Heart left ventricle (tissue), 16 donors: ENCODE measurements at regions not wholly inside any gene's neighbourhood (a gene's known extent, or its start where the extent isn't known, plus 50 kb on each side); places are given as distances from the start of the nearest gene placed in this dataset.

ENCODE experiments used
- ATAC-seq, 4 donors: fragments of 200-7000 bp; cut with Tn5 transposase; one replicate each; pipeline ENCODE4 v1.9.1; 2020 to 2022; ENCODE audit warnings: moderate library complexity in 4 of 4, mild to moderate bottlenecking in 3 of 4, moderate number of reproducible peaks in 1 of 4
- DNase-seq, 5 donors: peaks; one replicate each; pipeline ENCODE4 v3.0.0-alpha.2; 2020
- H3K27ac ChIP-seq, 12 donors: fragments of 200-600 bp; sonication (generic) in 4 of 12; one replicate each; pipeline versions ENCODE4 v1.5.0 to v1.8.0; 2016 to 2022; ENCODE audit warnings: mild to moderate bottlenecking in 2 of 12
- H3K27me3 ChIP-seq, 9 donors: fragments of 200-600 bp; sonication (generic) in 2 of 9; one replicate each; pipeline versions ENCODE4 v1.5.1 to v1.8.0; 2016 to 2022; ENCODE audit warnings: mild to moderate bottlenecking in 3 of 9
- H3K36me3 ChIP-seq, 9 donors: fragments of 200-600 bp; sonication (generic) in 2 of 9; one replicate each; pipeline versions ENCODE4 v1.5.0 to v1.8.0; 2018 to 2022; ENCODE audit warnings: mild to moderate bottlenecking in 2 of 9
- H3K4me1 ChIP-seq, 12 donors: fragments of 200-600 bp; sonication (generic) in 4 of 12; one replicate each; pipeline versions ENCODE4 v1.5.0 to v1.8.0; 2016 to 2022; ENCODE audit warnings: mild to moderate bottlenecking in 3 of 12
- H3K4me3 ChIP-seq, 12 donors: fragments of 200-600 bp; sonication (generic) in 4 of 12; one replicate each; pipeline versions ENCODE4 v1.5.0 to v1.8.0; 2017 to 2022; ENCODE audit warnings: mild to moderate bottlenecking in 9 of 12, moderate library complexity in 4 of 12
- H3K9me3 ChIP-seq, 12 donors: fragments of 200-600 bp; sonication (generic) in 4 of 12; one replicate each; pipeline versions ENCODE4 v1.5.0 to v1.8.0; 2016 to 2022; ENCODE audit warnings: mild to moderate bottlenecking in 1 of 12
- POLR2A ChIP-seq, 2 donors: fragments of 450-650 bp; IDR thresholded peaks; one replicate each; pipeline ENCODE4 v1.6.1; 2017; ENCODE audit warnings: antibody characterized with exemption in 2 of 2, mild to moderate bottlenecking in 2 of 2, moderate library complexity in 2 of 2
- WGBS, 4 donors: extraction: QIAGEN DNeasy Blood & Tissue Kit in 2 of 4; methylation state at CpG; one replicate each; pipeline versions ENCODE4 v1.1.5 to v1.1.7; 2013 to 2018; 5-methylcytosine and 5-hydroxymethylcytosine counted together
- intact Hi-C, 10 donors: fragments of 100-400 bp; cut with DNase I; formaldehyde crosslinking; loops; one replicate each; pipeline versions ENCODE4 v1.11.1 to v1.14.2; 2022
- TF ChIP-seq, protein P1 (sequence below), 12 donors: fragments of 200-600 bp; sonication (generic) in 4 of 12; IDR thresholded peaks; one replicate each; pipeline versions ENCODE4 v1.5.0 to v1.8.0; 2018 to 2022; ENCODE audit warnings: antibody characterized with exemption in 12 of 12, mild to moderate bottlenecking in 5 of 12
- donor health status: ischemic (EF 13 %, LVEDD 7.1; RV severe dilation, severe dysfunction).
- donor health status: healthy with polysubstance abuse.
- donor health status: DM: no; HTN: yes; CAD: no.
- donor health status: DM: no; HTN: no; CAD: no.
- donor health status: ischemic (EF 25% LVEDD 6.9; RV normal size, moderate dysfunction).
- donor health status: ischemic (EF 25% LVEDD 5.7; RV mildly dilated, moderate dysfunction).
- donor health status: healthy.
- donor health status: DM: yes; HTN: yes; CAD: no.
- donor health status: ischemic (EF 35%, LVEDD 5.7; RV mildly dilated, moderate dysfunction).
- donor health status: nonischemic (EF 11% LVEDD 7.7; RV severe dilation, severe dysfunction).
- donor health status: DM: yes; HTN: yes; CAD: no.
- donor health status: PGD.
- donor health status: ischemic (EF 29% LVEDD 5.4; RV normal size, mild dysfunction).
- donor health status: nonischemic (EF 23%, LVEDD 6.1; RV moderate dilation, normal function).

DNA sequence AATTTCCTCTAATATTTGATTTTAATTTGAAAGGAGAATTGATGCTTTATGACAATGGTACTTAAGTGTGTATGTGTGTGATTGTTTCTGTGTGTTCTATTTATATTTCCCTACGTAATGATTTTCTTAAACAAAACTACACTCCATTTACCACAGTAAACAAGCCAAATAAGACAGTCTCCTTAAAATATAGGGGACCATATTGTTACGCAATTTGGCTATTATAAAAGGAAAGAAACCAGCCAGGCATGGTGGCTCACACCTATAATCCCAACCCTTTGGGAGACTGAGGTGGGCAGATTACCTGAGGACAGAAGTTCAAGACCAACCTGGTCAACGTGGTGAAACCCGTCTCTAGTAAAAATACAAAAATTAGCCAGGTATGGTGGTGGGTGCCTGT is 1134.1 kb downstream of the CDH8 start:
- DNase-seq: no peak
- no peak for ATAC-seq
- TF ChIP-seq POLR2A (IDR thresholded peaks at IDR 0.05): no peak
- TF ChIP-seq, protein P1, sequence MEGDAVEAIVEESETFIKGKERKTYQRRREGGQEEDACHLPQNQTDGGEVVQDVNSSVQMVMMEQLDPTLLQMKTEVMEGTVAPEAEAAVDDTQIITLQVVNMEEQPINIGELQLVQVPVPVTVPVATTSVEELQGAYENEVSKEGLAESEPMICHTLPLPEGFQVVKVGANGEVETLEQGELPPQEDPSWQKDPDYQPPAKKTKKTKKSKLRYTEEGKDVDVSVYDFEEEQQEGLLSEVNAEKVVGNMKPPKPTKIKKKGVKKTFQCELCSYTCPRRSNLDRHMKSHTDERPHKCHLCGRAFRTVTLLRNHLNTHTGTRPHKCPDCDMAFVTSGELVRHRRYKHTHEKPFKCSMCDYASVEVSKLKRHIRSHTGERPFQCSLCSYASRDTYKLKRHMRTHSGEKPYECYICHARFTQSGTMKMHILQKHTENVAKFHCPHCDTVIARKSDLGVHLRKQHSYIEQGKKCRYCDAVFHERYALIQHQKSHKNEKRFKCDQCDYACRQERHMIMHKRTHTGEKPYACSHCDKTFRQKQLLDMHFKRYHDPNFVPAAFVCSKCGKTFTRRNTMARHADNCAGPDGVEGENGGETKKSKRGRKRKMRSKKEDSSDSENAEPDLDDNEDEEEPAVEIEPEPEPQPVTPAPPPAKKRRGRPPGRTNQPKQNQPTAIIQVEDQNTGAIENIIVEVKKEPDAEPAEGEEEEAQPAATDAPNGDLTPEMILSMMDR (IDR thresholded peaks at IDR 0.05): no peak
- WGBS, 4 donors: 84 to 92% (median 87%) methylated on average over 4 of the region's 4 CpGs
- Histone ChIP-seq H3K36me3 (no peaks in the 10 kb centered on the region), H3K27ac (no peak overlapping the region), H3K4me3 (no peak overlapping the region), H3K9me3 (peaks cover 0 to 17% (median 0%) of the 10 kb centered on the region in 12 donors), H3K27me3 (no peaks in the 10 kb centered on the region), H3K4me1 (no peaks in the 10 kb centered on the region)
- intact Hi-C loops: no loop called here

- H3K4me3 ChIP-seq: no peak overlapping the region
- no peak overlapping the region for H3K27ac ChIP-seq
- H3K4me1 ChIP-seq: no peaks in the 10 kb centered on the region
- no peaks in the 10 kb centered on the region for H3K36me3 ChIP-seq
- H3K27me3 ChIP-seq: no peaks in the 10 kb centered on the region
- no peak for TF ChIP-seq POLR2A (IDR thresholded peaks at IDR 0.05)
- TF ChIP-seq, protein P1 (IDR thresholded peaks at IDR 0.05): no peak
- ATAC-seq (no peak), DNase-seq (no peak)
- 48 to 56% (median 50%) methylated on average over 2 of the region's 2 CpGs for WGBS, 4 donors
- H3K9me3 ChIP-seq: peaks cover 0 to 9% (median 0%) of the 10 kb centered on the region in 12 donors
- intact Hi-C loops: no loop called here
These were observed 1153.4 kb downstream of the CDH8 start for GRCh38 chr16:60882816-60883215.

- TF ChIP-seq, protein P1 (IDR thresholded peaks at IDR 0.05): no peak
- no peak for TF ChIP-seq POLR2A (IDR thresholded peaks at IDR 0.05)
- DNase-seq: no peak
- Histone ChIP-seq H3K27ac (no peak overlapping the region), H3K4me3 (no peak overlapping the region), H3K9me3 (peaks cover 0 to 12% (median 0%) of the 10 kb centered on the region in 12 donors), H3K27me3 (no peaks in the 10 kb centered on the region), H3K36me3 (no peaks in the 10 kb centered on the region), H3K4me1 (no peaks in the 10 kb centered on the region)
- intact Hi-C loops: no loop called here
- ATAC-seq: no peak
- 68 to 76% (median 70%) methylated on average over 3 of the region's 3 CpGs for WGBS, 4 donors
These were observed 1183.6 kb downstream of the CDH8 start for GRCh38 chr16:60852635-60853034.

GRCh38 chr16:60821661-60822060 is 1214.6 kb downstream of the CDH8 start:
- TF ChIP-seq, protein P1 (IDR thresholded peaks at IDR 0.05): no peak
- no peak for TF ChIP-seq POLR2A (IDR thresholded peaks at IDR 0.05)
- ATAC-seq (no peak), DNase-seq (no peak)
- intact Hi-C loops: loop anchor here in 1 of 10 donors (2.0 kb wide), 1 partner anchor 17 kb away; no protein-coding TSS in a partner anchor
- H3K4me3 ChIP-seq: no peak overlapping the region
- no peak overlapping the region for H3K27ac ChIP-seq
- 83 to 89% (median 85%) methylated on average over 2 of the region's 2 CpGs for WGBS, 4 donors
- H3K4me1 ChIP-seq: no peaks in the 10 kb centered on the region
- H3K27me3 ChIP-seq: no peaks in the 10 kb centered on the region
- no peaks in the 10 kb centered on the region for H3K36me3 ChIP-seq
- H3K9me3 ChIP-seq: no peaks in the 10 kb centered on the region
